ENCODE measurements at regions not wholly inside any gene's neighbourhood (a gene's known extent, or its start where the extent isn't known, plus 50 kb on each side); places are given as distances from the start of the nearest gene placed in this dataset.

GRCh38 chr10:44237364-44238049 lies 147.4 kb downstream of the CXCL12 start:
- Histone ChIP-seq H3K4me1 (ENCODE audit: control insufficient read depth in 1 of 2, insufficient read depth in 2 of 2, low read length in 2 of 2) (no peaks in the 10 kb centered on the region), H3K79me2 (ENCODE audit: insufficient read depth, low read length) (no peaks in the 10 kb centered on the region), H3K9me3 (ENCODE audit: control insufficient read depth in 1 of 2, insufficient read depth in 1 of 2, low read depth in 1 of 2, low read length in 2 of 2) (no peaks in the 10 kb centered on the region), H3K9me2 (ENCODE audit: insufficient read depth) (no peaks in the 10 kb centered on the region), H3K27me3 (ENCODE audit: insufficient read depth, low read length) (no peaks in the 10 kb centered on the region), H2AFZ (ENCODE audit: low read depth, low read length, poor library complexity, severe bottlenecking) (no peak overlapping the region), H3K4me3 (replicated peaks in 1 of 2; ENCODE audit: low read depth in 1 of 2, low read length in 2 of 2) (no peak overlapping the region), H3K4me2 (ENCODE audit: low read length) (no peak overlapping the region), H3K27ac (ENCODE audit: low read depth, low read length) (no peak overlapping the region), H3K36me3 (ENCODE audit: control insufficient read depth in 1 of 2, insufficient read depth in 2 of 2, low read length in 2 of 2) (no peaks in the 10 kb centered on the region), H4K20me1 (ENCODE audit: insufficient read depth) (no peaks in the 10 kb centered on the region), H3K9ac (ENCODE audit: low read length) (no peak overlapping the region)
- no peak for DNase-seq (ENCODE audit: low read depth, low spot score)
- ChIA-PET CTCF (no interaction called here), POLR2A (no interaction called here), RAD21 (ENCODE audit: low non-redundant PET in 1 of 2, low total read pairs in 2 of 2, uncharacterized antibody in 2 of 2, unreplicated experiment in 2 of 2) (no interaction called here)
- TF ChIP-seq ZBTB33 (IDR thresholded peaks at IDR 0.05; ENCODE audit: extremely low read depth, insufficient replicate concordance, low read length) (no peak), POLR2A (IDR thresholded peaks at IDR 0.05; ENCODE audit: borderline replicate concordance, extremely low read depth, insufficient read depth, insufficient read length) (no peak), POLR2AphosphoS5 (IDR thresholded peaks at IDR 0.05; ENCODE audit: low read depth, low read length) (no peak), CTCF (IDR thresholded peaks at IDR 0.05 in 2 of 3, conservative IDR thresholded peaks at IDR 0.05 in 1 of 3; ENCODE audit: borderline replicate concordance in 1 of 3, insufficient read depth in 1 of 3, low read depth in 2 of 3, low read length in 2 of 3) (no peak)
- intact Hi-C loops (cut with micrococcal nuclease): no loop called here
- no peak for ATAC-seq
- no TSS peak for BruUV-seq (replicated peaks)

Measured in HCT116 (cell line).